ENCODE measurements at regions not wholly inside any gene's neighbourhood (a gene's known extent, or its start where the extent isn't known, plus 50 kb on each side); places are given as distances from the start of the nearest gene placed in this dataset.

DNA sequence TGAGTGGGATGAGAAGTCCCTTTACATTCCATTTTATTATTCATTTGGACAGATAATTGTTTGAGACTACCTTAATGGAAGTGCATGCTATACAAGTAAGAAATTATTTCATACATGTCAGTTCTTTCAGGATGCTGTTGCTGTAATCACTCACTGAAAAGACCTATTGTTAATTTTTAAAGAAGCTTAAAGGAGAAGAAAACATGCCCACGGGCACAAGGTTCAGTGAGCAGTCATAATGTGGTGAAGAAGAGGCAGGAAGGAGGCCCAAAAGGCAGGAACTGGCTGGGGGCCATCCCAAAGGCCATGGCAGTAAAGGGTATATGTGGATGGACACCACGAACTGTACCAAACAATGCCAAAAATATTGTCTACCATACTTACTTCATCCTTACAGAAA, 206.0 kb downstream of the LYPLAL1 start:
- DNase-seq (ENCODE audit: low spot score) = no peak
- TF ChIP-seq, protein P1, sequence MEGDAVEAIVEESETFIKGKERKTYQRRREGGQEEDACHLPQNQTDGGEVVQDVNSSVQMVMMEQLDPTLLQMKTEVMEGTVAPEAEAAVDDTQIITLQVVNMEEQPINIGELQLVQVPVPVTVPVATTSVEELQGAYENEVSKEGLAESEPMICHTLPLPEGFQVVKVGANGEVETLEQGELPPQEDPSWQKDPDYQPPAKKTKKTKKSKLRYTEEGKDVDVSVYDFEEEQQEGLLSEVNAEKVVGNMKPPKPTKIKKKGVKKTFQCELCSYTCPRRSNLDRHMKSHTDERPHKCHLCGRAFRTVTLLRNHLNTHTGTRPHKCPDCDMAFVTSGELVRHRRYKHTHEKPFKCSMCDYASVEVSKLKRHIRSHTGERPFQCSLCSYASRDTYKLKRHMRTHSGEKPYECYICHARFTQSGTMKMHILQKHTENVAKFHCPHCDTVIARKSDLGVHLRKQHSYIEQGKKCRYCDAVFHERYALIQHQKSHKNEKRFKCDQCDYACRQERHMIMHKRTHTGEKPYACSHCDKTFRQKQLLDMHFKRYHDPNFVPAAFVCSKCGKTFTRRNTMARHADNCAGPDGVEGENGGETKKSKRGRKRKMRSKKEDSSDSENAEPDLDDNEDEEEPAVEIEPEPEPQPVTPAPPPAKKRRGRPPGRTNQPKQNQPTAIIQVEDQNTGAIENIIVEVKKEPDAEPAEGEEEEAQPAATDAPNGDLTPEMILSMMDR (IDR thresholded peaks at IDR 0.05; ENCODE audit: borderline replicate concordance, control extremely low read depth, extremely low read depth, insufficient read depth, missing control alignments) = no peak
- in situ Hi-C loops (cut with MboI; ENCODE audit: low sequenced_read_pairs, unreplicated experiment) = loop anchor here (25.0 kb wide), 1 partner anchor 1042 kb away; the partner anchor contains the start of gene TGFB2

DNA sequence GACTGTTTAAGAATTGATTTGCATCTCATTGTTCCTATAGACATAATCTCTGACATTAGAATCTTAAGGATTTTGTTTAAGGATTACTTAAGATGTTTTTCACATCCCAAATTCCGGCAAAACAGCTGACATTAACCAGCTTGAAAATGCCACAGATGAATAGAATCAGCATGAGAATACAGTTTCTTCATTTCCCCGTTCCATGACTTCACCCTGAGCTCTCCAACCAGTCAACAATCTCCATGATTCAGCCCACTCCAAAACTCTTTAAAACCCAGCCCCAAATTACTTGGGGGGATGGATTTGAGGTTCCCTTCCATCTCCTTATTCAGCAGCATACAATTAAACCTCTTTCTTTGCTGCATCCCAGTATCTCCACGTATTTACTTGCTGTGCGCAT, 201.0 kb downstream of the LYPLAL1 start:
- TF ChIP-seq, protein P1 (IDR thresholded peaks at IDR 0.05; ENCODE audit: borderline replicate concordance, control extremely low read depth, extremely low read depth, insufficient read depth, missing control alignments) = no peak
- in situ Hi-C loops (cut with MboI; ENCODE audit: low sequenced_read_pairs, unreplicated experiment) = loop anchor here (25.0 kb wide), 1 partner anchor 1037 kb away; the partner anchor contains the start of gene TGFB2
- no peak for DNase-seq (ENCODE audit: low spot score)

DNA sequence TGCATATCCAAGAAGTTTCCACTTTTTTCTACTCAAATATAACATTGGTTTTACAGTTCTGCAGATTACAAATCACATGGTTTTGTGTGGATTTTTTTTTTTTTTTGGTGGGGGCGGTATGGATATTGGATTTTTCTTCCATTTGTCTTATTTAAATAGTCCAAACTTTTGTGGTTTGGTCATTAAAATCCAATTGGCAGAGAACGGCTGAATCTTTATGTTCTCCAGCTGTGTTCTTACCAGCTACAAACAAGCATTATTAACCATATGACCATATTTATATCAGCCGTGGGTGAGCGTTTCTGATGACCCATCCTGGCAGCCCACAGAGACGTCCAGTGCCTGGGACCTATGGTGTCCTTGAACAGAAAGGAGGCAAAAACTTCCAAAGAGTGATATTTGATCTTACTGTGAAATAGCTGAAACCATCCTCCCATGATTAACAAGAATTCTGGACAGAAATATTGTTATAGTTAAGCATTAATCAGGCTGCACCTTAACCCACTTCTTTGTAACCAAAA, 200.4 kb downstream of the LYPLAL1 start:
- in situ Hi-C loops (cut with MboI; ENCODE audit: low sequenced_read_pairs, unreplicated experiment) = no loop called here
- TF ChIP-seq, protein P1 (IDR thresholded peaks at IDR 0.05; ENCODE audit: borderline replicate concordance, control extremely low read depth, extremely low read depth, insufficient read depth, missing control alignments) = no peak
- DNase-seq (ENCODE audit: low spot score) = no peak

DNA sequence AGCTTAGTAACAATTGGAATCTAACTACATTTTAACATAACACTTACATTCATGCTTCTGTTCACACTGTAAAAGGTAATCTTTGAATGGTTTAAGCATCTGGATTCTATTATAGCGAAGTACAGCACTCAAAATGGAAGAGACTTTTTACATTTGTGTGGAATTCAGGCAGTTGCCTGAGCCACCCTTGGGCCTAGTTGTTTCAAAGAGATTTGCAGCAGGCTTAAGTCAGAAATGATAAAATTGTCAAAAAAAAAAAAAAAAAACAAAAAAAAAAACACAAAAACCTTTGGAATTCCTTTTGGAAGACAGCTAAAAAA, 199.9 kb downstream of the LYPLAL1 start:
- TF ChIP-seq, protein P1 (IDR thresholded peaks at IDR 0.05; ENCODE audit: borderline replicate concordance, control extremely low read depth, extremely low read depth, insufficient read depth, missing control alignments) = no peak
- in situ Hi-C loops (cut with MboI; ENCODE audit: low sequenced_read_pairs, unreplicated experiment) = no loop called here
- no peak for DNase-seq (ENCODE audit: low spot score)

DNA sequence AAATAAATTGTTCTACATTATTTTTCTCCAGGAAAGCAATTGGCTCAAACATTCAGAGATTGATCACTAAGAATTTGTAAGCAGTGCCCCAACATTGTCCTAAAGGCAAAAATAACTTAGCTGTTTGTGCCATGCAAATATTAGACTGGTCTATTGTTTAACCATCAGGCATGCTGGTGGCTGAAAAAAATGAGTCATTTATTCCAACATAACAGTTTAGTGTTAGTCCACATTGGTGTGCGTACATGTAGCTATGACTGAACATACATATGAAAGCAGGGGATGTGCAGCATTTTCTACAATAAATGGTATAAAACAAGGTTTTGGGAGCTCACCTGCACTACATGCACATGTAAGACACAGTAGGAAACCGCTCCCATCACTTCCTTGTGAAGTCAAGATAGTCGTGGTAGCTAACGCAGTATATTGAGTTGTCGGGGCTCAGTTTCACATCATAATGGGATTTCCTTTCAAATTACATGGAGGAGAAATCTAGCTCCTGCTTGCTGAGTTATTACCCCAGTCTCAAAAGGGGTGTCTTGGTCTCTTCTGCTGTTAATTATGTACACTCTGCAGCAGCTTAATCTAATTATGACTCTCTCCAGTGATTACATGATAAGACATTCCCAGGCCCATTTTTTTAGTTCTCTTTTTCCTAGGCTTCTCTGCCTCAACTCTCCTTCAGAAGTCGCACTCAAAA, 199.4 kb downstream of the LYPLAL1 start:
- TF ChIP-seq, protein P1 (IDR thresholded peaks at IDR 0.05; ENCODE audit: borderline replicate concordance, control extremely low read depth, extremely low read depth, insufficient read depth, missing control alignments) = no peak
- in situ Hi-C loops (cut with MboI; ENCODE audit: low sequenced_read_pairs, unreplicated experiment) = no loop called here
- no peak for DNase-seq (ENCODE audit: low spot score)

DNA sequence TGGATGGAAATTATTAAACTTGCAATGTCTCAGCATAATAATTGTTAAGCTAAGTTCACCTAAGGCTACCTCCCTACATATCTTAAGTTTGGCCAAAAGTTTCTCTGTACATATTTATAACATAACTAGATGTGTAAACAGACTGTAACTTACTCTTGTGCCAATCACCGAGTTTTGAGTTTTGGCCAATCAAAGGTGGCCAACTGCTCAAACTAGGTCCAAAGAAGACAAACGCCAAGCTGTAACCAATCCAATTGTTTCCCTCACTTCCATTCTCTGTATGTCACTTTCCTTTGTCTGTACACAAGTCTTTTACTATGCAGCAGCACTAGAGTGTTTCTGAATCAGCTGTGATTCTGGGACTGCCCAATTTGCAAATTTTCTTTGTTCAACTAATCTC, 197.8 kb downstream of the LYPLAL1 start:
- in situ Hi-C loops (cut with MboI; ENCODE audit: low sequenced_read_pairs, unreplicated experiment) = no loop called here
- no peak for DNase-seq (ENCODE audit: low spot score)
- TF ChIP-seq, protein P1 (IDR thresholded peaks at IDR 0.05; ENCODE audit: borderline replicate concordance, control extremely low read depth, extremely low read depth, insufficient read depth, missing control alignments) = no peak
